ENCODE measurements at regions not wholly inside any gene's neighbourhood (a gene's known extent, or its start where the extent isn't known, plus 50 kb on each side); places are given as distances from the start of the nearest gene placed in this dataset.

- Histone ChIP-seq H3K27ac (no peak overlapping the region), H3K9me3 (ENCODE audit: severe bottlenecking) (no peaks in the 10 kb centered on the region), H3K27me3 (ENCODE audit: insufficient read depth, low read depth, severe bottlenecking) (no peaks in the 10 kb centered on the region), H3K4me3 (ENCODE audit: low read depth, low read length) (no peak overlapping the region), H3K36me3 (no peaks in the 10 kb centered on the region)
- TF ChIP-seq CTCF (IDR thresholded peaks at IDR 0.05; ENCODE audit: low read depth, low read length) = no peak
- no peak for DNase-seq
These were observed 474.1 kb downstream of the ETNK1 start for GRCh38 chr12:23099104-23099503.

GRCh38 chr12:23099604-23100003, 474.6 kb downstream of the ETNK1 start:
- Histone ChIP-seq H3K36me3 (no peaks in the 10 kb centered on the region), H3K4me3 (ENCODE audit: low read depth, low read length) (no peak overlapping the region), H3K27ac (no peak overlapping the region), H3K27me3 (ENCODE audit: insufficient read depth, low read depth, severe bottlenecking) (no peaks in the 10 kb centered on the region), H3K9me3 (ENCODE audit: severe bottlenecking) (no peaks in the 10 kb centered on the region)
- DNase-seq = no peak
- no peak for TF ChIP-seq CTCF (IDR thresholded peaks at IDR 0.05; ENCODE audit: low read depth, low read length)

- H3K27me3 ChIP-seq (ENCODE audit: insufficient read depth, low read depth, severe bottlenecking) = no peaks in the 10 kb centered on the region
- no peak for TF ChIP-seq CTCF (IDR thresholded peaks at IDR 0.05; ENCODE audit: low read depth, low read length)
- H3K36me3 ChIP-seq = no peaks in the 10 kb centered on the region
- H3K27ac ChIP-seq = no peak overlapping the region
- H3K9me3 ChIP-seq (ENCODE audit: severe bottlenecking) = no peaks in the 10 kb centered on the region
- H3K4me3 ChIP-seq (ENCODE audit: low read depth, low read length) = no peak overlapping the region
- no peak for DNase-seq
These were observed 484.0 kb downstream of the ETNK1 start for GRCh38 chr12:23108957-23109356.

- no peak for TF ChIP-seq CTCF (IDR thresholded peaks at IDR 0.05; ENCODE audit: low read depth, low read length)
- no peak overlapping the region for H3K27ac ChIP-seq
- H3K27me3 ChIP-seq (ENCODE audit: insufficient read depth, low read depth, severe bottlenecking) = no peaks in the 10 kb centered on the region
- no peaks in the 10 kb centered on the region for H3K9me3 ChIP-seq (ENCODE audit: severe bottlenecking)
- H3K36me3 ChIP-seq = no peaks in the 10 kb centered on the region
- DNase-seq = no peak
- no peak overlapping the region for H3K4me3 ChIP-seq (ENCODE audit: low read depth, low read length)
These were observed 488.8 kb downstream of the ETNK1 start for GRCh38 chr12:23113781-23114180.

- Histone ChIP-seq H3K27ac (no peak overlapping the region), H3K4me3 (ENCODE audit: low read depth, low read length) (no peak overlapping the region), H3K9me3 (ENCODE audit: severe bottlenecking) (no peaks in the 10 kb centered on the region), H3K27me3 (ENCODE audit: insufficient read depth, low read depth, severe bottlenecking) (no peaks in the 10 kb centered on the region), H3K36me3 (no peaks in the 10 kb centered on the region)
- no peak for TF ChIP-seq CTCF (IDR thresholded peaks at IDR 0.05; ENCODE audit: low read depth, low read length)
- DNase-seq = no peak
These were observed 491.0 kb downstream of the ETNK1 start for GRCh38 chr12:23115984-23116383.

GRCh38 chr12:23126794-23127193, 501.8 kb downstream of the ETNK1 start:
- Histone ChIP-seq H3K9me3 (ENCODE audit: severe bottlenecking) (no peaks in the 10 kb centered on the region), H3K4me3 (ENCODE audit: low read depth, low read length) (no peak overlapping the region), H3K27me3 (ENCODE audit: insufficient read depth, low read depth, severe bottlenecking) (no peaks in the 10 kb centered on the region), H3K27ac (no peak overlapping the region), H3K36me3 (no peaks in the 10 kb centered on the region)
- no peak for TF ChIP-seq CTCF (IDR thresholded peaks at IDR 0.05; ENCODE audit: low read depth, low read length)
- DNase-seq = no peak

Measured in WERI-Rb-1 (cell line).